HepG2 (cell line): ENCODE measurements at regions not wholly inside any gene's neighbourhood (a gene's known extent, or its start where the extent isn't known, plus 50 kb on each side); places are given as distances from the start of the nearest gene placed in this dataset.

Experiments
- ATAC-seq: fragments of 200-7000 bp; cut with Tn5 transposase; 3 replicates; pipeline ENCODE4 v1.9.1; 2020; ENCODE audit warnings: mild to moderate bottlenecking, moderate library complexity
- BruUV-seq: library from RNA; stranded (reverse); fragments of 400-500 nt; replicated peaks from 2 replicates; lab custom pipeline; 2021; lab: Mats Ljungman, UMichigan
- CTCF ChIA-PET: fragments of 300-600 bp; formaldehyde crosslinking; extraction: SDS; loops from one replicate; lab custom pipeline; 2021; ENCODE audit warnings: low total read pairs, inconsistent platforms, low intra/inter-chr PET ratio; lab: Yijun Ruan, JAX
- POLR2A ChIA-PET: fragments of 350-600 bp; sonication (Branson Sonifier 250); formaldehyde crosslinking; loops from one replicate; lab custom pipeline; 2020; ENCODE audit warnings: antibody characterized with exemption, inconsistent platforms; lab: Yijun Ruan, JAX
- DNase-seq: peaks from one replicate; pipeline ENCODE4 v3.0.0-alpha.2; 2015; ENCODE audit warnings: low spot score
- FAIRE-seq: peaks from 3 replicates; lab custom pipeline; 2011; peaks lifted over from hg19 to GRCh38; lab: Jason Lieb, UNC
- H2AFZ ChIP-seq: one replicate; pipeline ENCODE4 v1.6.1; 2011; ENCODE audit warnings: low read length, inconsistent platforms
- H3K27ac ChIP-seq: fragments of 300-600 bp; 3 replicates; pipeline ENCODE4 v1.8.0; 2011; ENCODE audit warnings: mixed run types, mild to moderate bottlenecking, mixed read lengths, low read length, inconsistent platforms; ENCODE audit not compliant: insufficient read depth; ENCODE audit errors: extremely low read length
- H3K27me3 ChIP-seq, 2 experiments: fragments of 200-600 bp in 1 of 2; 2 replicates in 1 of 2; 3 replicates in 1 of 2; pipeline versions ENCODE4 v1.6.0 to v1.8.0; 2011; ENCODE audit warnings: low read length in 2 of 2, mild to moderate bottlenecking in 2 of 2, moderate library complexity in 2 of 2, inconsistent platforms in 1 of 2; ENCODE audit not compliant: insufficient read depth in 2 of 2, control insufficient read depth in 1 of 2
- H3K36me3 ChIP-seq, 2 experiments: fragments of 200-600 bp in 1 of 2; replicated peaks in 1 of 2; 2 replicates in 1 of 2; 3 replicates in 1 of 2; pipeline versions ENCODE4 v1.5.1 to v1.8.0; 2011; ENCODE audit warnings: low read length in 2 of 2, inconsistent platforms in 1 of 2; ENCODE audit not compliant: insufficient read depth in 2 of 2, control insufficient read depth in 1 of 2
- H3K4me1 ChIP-seq: 2 replicates; pipeline ENCODE4 v1.5.1; 2012; ENCODE audit warnings: low read length, inconsistent platforms; ENCODE audit not compliant: insufficient read depth
- H3K4me2 ChIP-seq: 2 replicates; pipeline ENCODE4 v1.6.0; 2011; ENCODE audit warnings: low read depth, low read length, inconsistent platforms
- H3K4me3 ChIP-seq, 3 experiments: fragments of 200-600 bp in 1 of 3; sonication (generic), shearing (Covaris generic) in 1 of 3; replicated peaks in 1 of 3; 2 replicates each; pipeline ENCODE4 v1.5.1; 2011 to 2016; ENCODE audit warnings: low read length in 3 of 3, inconsistent platforms in 2 of 3, low read depth in 2 of 3, mild to moderate bottlenecking in 2 of 3, control low read depth in 1 of 3, mixed read lengths in 1 of 3; ENCODE audit not compliant: insufficient read depth in 1 of 3
- H3K79me2 ChIP-seq: one replicate; pipeline ENCODE4 v1.6.1; 2011; ENCODE audit warnings: low read length, inconsistent platforms; ENCODE audit not compliant: insufficient read depth
- H3K9ac ChIP-seq: 2 replicates; pipeline ENCODE4 v1.6.0; 2011; ENCODE audit warnings: mild to moderate bottlenecking, low read depth, low read length, inconsistent platforms; ENCODE audit not compliant: insufficient read depth
- H3K9me3 ChIP-seq: 2 replicates; pipeline ENCODE4 v1.5.1; 2012; ENCODE audit warnings: mild to moderate bottlenecking, low read length
- H4K20me1 ChIP-seq: 2 replicates; pipeline ENCODE4 v1.6.0; 2011; ENCODE audit warnings: inconsistent platforms, mild to moderate bottlenecking, low read length, moderate library complexity; ENCODE audit not compliant: insufficient read depth
- HMGA1 ChIP-seq: sonication (generic); formaldehyde crosslinking; conservative IDR thresholded peaks from 2 replicates; pipeline ENCODE4 v1.4.0; 2020; ENCODE audit warnings: missing genetic modification reagents
- KDM6A ChIP-seq: IDR thresholded peaks from 2 replicates; pipeline ENCODE4 v1.6.1; 2016; ENCODE audit warnings: low read depth
- KMT2A ChIP-seq: sonication (generic); formaldehyde crosslinking; IDR thresholded peaks from 2 replicates; pipeline ENCODE4 v1.4.0; 2020; ENCODE audit warnings: missing genetic modification reagents
- MAZ ChIP-seq, 2 experiments: sonication (generic) in 1 of 2; formaldehyde crosslinking in 1 of 2; IDR thresholded peaks; 2 replicates each; pipeline versions ENCODE4 v1.5.0 to v1.6.1; 2012 to 2020; ENCODE audit warnings: low read depth in 2 of 2, mild to moderate bottlenecking in 2 of 2, borderline replicate concordance in 1 of 2, improper control_type of control experiment in 1 of 2, low read length in 1 of 2, missing genetic modification reagents in 1 of 2, moderate library complexity in 1 of 2
- NR1H2 ChIP-seq: sonication (generic); formaldehyde crosslinking; IDR thresholded peaks from 2 replicates; pipeline ENCODE4 v1.8.1; 2022; ENCODE audit warnings: low read depth, missing genetic modification reagents, borderline replicate concordance
- ZNF10 ChIP-seq: sonication (generic); formaldehyde crosslinking; IDR thresholded peaks from 2 replicates; pipeline ENCODE4 v1.4.0; 2020; ENCODE audit warnings: mild to moderate bottlenecking, low read depth, missing genetic modification reagents, borderline replicate concordance
- ZNF138 ChIP-seq: sonication (generic); formaldehyde crosslinking; IDR thresholded peaks from 2 replicates; pipeline ENCODE4 v1.5.0; 2020; ENCODE audit warnings: mild to moderate bottlenecking, low read depth, missing genetic modification reagents
- ZNF879 ChIP-seq: sonication (generic); formaldehyde crosslinking; IDR thresholded peaks from 2 replicates; pipeline ENCODE4 v1.8.1; 2023; ENCODE audit warnings: missing genetic modification reagents
- WGBS: methylation state at CpG from one replicate; pipeline ENCODE4 v1.1.6; 2017; ENCODE audit warnings: low lambda C conversion rate; 5-methylcytosine and 5-hydroxymethylcytosine counted together
- in situ Hi-C: cut with HindIII; loops from 2 replicates; pipeline ENCODE4 v1.10.0; 2017; ENCODE audit warnings: low pct_unique_long_range_greater_than_20kb; ENCODE audit not compliant: extremely low pct_ligation_motif_present
- intact Hi-C: fragments of 100-400 bp; cut with micrococcal nuclease; formaldehyde crosslinking; loops from one replicate; pipeline ENCODE4 v1.10.0; 2022; ENCODE audit not compliant: unreplicated experiment
- TF ChIP-seq, protein P1 (sequence below): sonication (generic); formaldehyde crosslinking; IDR thresholded peaks from 2 replicates; pipeline ENCODE4 v1.4.0; 2020; ENCODE audit warnings: low read depth, missing genetic modification reagents
- TF ChIP-seq, protein P2 (sequence below): sonication (generic); formaldehyde crosslinking; IDR thresholded peaks from 2 replicates; pipeline ENCODE4 v1.4.0; 2020; ENCODE audit warnings: missing genetic modification reagents, borderline replicate concordance
- TF ChIP-seq, protein P3 (sequence below): sonication (generic); formaldehyde crosslinking; IDR thresholded peaks from 2 replicates; pipeline ENCODE4 v1.4.0; 2020; ENCODE audit warnings: missing genetic modification reagents
- TF ChIP-seq, protein P4 (sequence below): sonication (generic); formaldehyde crosslinking; IDR thresholded peaks from 2 replicates; pipeline ENCODE4 v1.8.0; 2022; ENCODE audit warnings: mild to moderate bottlenecking, missing genetic modification reagents; ENCODE audit not compliant: insufficient replicate concordance

DNA sequence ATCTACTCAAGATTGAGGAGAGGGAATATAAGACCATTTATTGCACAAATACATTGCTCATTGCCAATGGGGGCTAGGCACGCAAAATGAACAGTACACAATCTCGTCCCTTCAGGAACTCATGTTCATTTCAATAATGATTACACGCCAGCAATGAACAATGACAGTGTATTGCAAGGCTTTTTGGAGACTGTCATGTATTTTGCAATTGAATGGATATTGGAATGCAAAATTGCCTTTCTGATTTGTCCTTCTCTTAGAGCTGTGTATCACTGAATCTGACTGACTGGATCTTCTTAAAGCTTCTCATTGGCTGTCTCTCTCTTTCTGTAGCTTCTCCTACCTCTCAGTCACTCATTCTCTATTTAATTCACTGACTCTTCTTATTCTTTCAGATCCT, 400.2 kb upstream of the DCN start (continued):
- TF ChIP-seq MAZ (IDR thresholded peaks at IDR 0.05; ENCODE audit: borderline replicate concordance, low read depth, low read length) (no peak), MAZ (CRISPR knock-in tag; IDR thresholded peaks at IDR 0.05; ENCODE audit: low read depth) (no peak)

DNA sequence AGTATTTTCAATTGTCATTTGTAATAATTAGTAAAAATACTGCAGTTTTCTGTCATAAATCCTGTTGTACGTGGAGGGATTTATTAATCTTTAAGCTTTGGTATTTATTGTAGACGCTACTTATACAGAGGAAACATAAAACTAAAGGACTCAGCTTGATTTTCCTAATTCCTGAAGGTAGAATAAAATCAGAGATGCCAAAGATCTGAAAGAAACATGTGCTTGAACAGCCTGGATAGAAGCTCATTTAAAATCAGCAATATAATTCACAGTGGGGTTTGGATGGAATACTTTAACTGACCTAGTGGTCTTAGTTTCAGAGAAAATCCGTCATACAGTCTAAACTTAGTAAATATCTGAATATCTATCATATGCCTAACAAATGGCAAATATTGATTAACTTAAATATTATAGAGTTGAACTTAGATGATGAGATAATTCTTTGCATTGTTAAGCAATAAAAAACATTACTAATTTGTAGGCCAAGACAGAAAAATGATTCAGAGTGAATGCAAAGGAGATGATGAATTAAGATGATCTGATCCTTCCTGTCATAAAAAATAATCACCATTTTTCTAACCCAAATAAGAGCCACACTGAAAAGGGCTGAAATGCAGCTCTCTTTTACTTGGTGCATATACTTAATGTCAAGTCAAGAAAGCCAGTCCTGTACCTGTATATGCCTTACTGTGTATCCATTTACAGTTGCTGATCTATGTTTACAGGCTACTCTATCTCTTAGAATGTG, 397.1 kb upstream of the DCN start:
- Histone ChIP-seq H3K79me2 (no peaks in the 10 kb centered on the region), H3K4me1 (no peaks in the 10 kb centered on the region), H3K4me3 (no peak overlapping the region), H3K9ac (no peak overlapping the region), H4K20me1 (no peaks in the 10 kb centered on the region), H3K9me3 (no peaks in the 10 kb centered on the region), H3K36me3 (no peaks in the 10 kb centered on the region), H2AFZ (no peak overlapping the region), H3K27ac (no peak overlapping the region), H3K4me2 (no peak overlapping the region), H3K27me3 (no peaks in the 10 kb centered on the region)
- in situ Hi-C loops (no loop called here), intact Hi-C loops (loop anchor here (2.0 kb wide), 1 partner anchor 991 kb away; no protein-coding TSS in a partner anchor)
- FAIRE-seq: no peak
- 2% methylated on average over 3 of the region's 3 CpGs for WGBS
- no peak for DNase-seq
- no TSS peak for BruUV-seq
- CTCF ChIA-PET: no interaction called here
- no peak for ATAC-seq
- POLR2A ChIA-PET: no interaction called here
- TF ChIP-seq, protein P1, sequence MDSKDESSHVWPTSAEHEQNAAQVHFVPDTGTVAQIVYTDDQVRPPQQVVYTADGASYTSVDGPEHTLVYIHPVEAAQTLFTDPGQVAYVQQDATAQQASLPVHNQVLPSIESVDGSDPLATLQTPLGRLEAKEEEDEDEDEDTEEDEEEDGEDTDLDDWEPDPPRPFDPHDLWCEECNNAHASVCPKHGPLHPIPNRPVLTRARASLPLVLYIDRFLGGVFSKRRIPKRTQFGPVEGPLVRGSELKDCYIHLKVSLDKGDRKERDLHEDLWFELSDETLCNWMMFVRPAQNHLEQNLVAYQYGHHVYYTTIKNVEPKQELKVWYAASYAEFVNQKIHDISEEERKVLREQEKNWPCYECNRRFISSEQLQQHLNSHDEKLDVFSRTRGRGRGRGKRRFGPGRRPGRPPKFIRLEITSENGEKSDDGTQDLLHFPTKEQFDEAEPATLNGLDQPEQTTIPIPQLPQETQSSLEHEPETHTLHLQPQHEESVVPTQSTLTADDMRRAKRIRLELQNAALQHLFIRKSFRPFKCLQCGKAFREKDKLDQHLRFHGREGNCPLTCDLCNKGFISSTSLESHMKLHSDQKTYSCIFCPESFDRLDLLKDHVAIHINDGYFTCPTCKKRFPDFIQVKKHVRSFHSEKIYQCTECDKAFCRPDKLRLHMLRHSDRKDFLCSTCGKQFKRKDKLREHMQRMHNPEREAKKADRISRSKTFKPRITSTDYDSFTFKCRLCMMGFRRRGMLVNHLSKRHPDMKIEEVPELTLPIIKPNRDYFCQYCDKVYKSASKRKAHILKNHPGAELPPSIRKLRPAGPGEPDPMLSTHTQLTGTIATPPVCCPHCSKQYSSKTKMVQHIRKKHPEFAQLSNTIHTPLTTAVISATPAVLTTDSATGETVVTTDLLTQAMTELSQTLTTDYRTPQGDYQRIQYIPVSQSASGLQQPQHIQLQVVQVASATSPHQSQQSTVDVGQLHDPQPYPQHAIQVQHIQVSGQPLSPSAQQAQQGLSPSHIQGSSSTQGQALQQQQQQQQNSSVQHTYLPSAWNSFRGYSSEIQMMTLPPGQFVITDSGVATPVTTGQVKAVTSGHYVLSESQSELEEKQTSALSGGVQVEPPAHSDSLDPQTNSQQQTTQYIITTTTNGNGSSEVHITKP (CRISPR knock-in tag): no peak
- TF ChIP-seq ZNF138 (CRISPR knock-in tag) (no peak), ZNF879 (no peak), NR1H2 (no peak), KDM6A (no peak), ZNF10 (no peak), HMGA1 (CRISPR knock-in tag) (no peak), KMT2A (CRISPR knock-in tag) (no peak)
- TF ChIP-seq, protein P2, sequence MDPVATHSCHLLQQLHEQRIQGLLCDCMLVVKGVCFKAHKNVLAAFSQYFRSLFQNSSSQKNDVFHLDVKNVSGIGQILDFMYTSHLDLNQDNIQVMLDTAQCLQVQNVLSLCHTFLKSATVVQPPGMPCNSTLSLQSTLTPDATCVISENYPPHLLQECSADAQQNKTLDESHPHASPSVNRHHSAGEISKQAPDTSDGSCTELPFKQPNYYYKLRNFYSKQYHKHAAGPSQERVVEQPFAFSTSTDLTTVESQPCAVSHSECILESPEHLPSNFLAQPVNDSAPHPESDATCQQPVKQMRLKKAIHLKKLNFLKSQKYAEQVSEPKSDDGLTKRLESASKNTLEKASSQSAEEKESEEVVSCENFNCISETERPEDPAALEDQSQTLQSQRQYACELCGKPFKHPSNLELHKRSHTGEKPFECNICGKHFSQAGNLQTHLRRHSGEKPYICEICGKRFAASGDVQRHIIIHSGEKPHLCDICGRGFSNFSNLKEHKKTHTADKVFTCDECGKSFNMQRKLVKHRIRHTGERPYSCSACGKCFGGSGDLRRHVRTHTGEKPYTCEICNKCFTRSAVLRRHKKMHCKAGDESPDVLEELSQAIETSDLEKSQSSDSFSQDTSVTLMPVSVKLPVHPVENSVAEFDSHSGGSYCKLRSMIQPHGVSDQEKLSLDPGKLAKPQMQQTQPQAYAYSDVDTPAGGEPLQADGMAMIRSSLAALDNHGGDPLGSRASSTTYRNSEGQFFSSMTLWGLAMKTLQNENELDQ (CRISPR knock-in tag): no peak
- TF ChIP-seq, protein P3, sequence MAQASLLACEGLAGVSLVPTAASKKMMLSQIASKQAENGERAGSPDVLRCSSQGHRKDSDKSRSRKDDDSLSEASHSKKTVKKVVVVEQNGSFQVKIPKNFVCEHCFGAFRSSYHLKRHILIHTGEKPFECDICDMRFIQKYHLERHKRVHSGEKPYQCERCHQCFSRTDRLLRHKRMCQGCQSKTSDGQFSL (CRISPR knock-in tag): no peak
- TF ChIP-seq, protein P4, sequence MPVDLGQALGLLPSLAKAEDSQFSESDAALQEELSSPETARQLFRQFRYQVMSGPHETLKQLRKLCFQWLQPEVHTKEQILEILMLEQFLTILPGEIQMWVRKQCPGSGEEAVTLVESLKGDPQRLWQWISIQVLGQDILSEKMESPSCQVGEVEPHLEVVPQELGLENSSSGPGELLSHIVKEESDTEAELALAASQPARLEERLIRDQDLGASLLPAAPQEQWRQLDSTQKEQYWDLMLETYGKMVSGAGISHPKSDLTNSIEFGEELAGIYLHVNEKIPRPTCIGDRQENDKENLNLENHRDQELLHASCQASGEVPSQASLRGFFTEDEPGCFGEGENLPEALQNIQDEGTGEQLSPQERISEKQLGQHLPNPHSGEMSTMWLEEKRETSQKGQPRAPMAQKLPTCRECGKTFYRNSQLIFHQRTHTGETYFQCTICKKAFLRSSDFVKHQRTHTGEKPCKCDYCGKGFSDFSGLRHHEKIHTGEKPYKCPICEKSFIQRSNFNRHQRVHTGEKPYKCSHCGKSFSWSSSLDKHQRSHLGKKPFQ (CRISPR knock-in tag): no peak
